MM.1S (cell line): ENCODE measurements at regions not wholly inside any gene's neighbourhood (a gene's known extent, or its start where the extent isn't known, plus 50 kb on each side); places are given as distances from the start of the nearest gene placed in this dataset.

Source experiments
- DNase-seq: peaks from one replicate; pipeline ENCODE4 v3.0.0-alpha.2; 2015
- H2AFZ ChIP-seq: fragments of 300-600 bp; sonication (generic); 2 replicates; pipeline ENCODE4 v1.6.0; 2016; ENCODE audit warnings: antibody characterized with exemption, low read length
- H3F3A ChIP-seq: fragments of 300-600 bp; sonication (generic); 2 replicates; pipeline ENCODE4 v1.6.1; 2016; ENCODE audit warnings: mild to moderate bottlenecking, antibody characterized with exemption, low read length, moderate library complexity, mixed read lengths; ENCODE audit not compliant: insufficient read depth
- H3K27ac ChIP-seq: fragments of 300-600 bp; sonication (generic); 2 replicates; pipeline ENCODE4 v1.5.1; 2016; ENCODE audit warnings: mild to moderate bottlenecking, low read length
- H3K27me3 ChIP-seq: fragments of 300-600 bp; sonication (generic); replicated peaks from 2 replicates; pipeline ENCODE4 v1.6.0; 2016; ENCODE audit warnings: low read length; ENCODE audit not compliant: insufficient read depth
- H3K36me3 ChIP-seq: fragments of 300-600 bp; sonication (generic); replicated peaks from 2 replicates; pipeline ENCODE4 v1.6.1; 2016; ENCODE audit warnings: mild to moderate bottlenecking, low read length, mixed read lengths; ENCODE audit not compliant: insufficient read depth
- H3K4me1 ChIP-seq: fragments of 300-600 bp; sonication (generic); 2 replicates; pipeline ENCODE4 v1.6.1; 2016; ENCODE audit warnings: low read length, mixed read lengths
- H3K4me2 ChIP-seq: fragments of 300-600 bp; sonication (generic); 2 replicates; pipeline ENCODE4 v1.6.0; 2016; ENCODE audit warnings: low read depth, low read length
- H3K4me3 ChIP-seq: fragments of 300-600 bp; sonication (generic); 2 replicates; pipeline ENCODE4 v1.5.1; 2016; ENCODE audit warnings: low read length, mixed read lengths
- H3K79me2 ChIP-seq: fragments of 300-600 bp; sonication (generic); 2 replicates; pipeline ENCODE4 v1.6.1; 2016; ENCODE audit warnings: mixed run types, low read length, mixed read lengths
- H3K9ac ChIP-seq: fragments of 300-600 bp; sonication (generic); 2 replicates; pipeline ENCODE4 v1.6.1; 2016; ENCODE audit warnings: low read length, mixed read lengths
- H3K9me2 ChIP-seq: fragments of 300-600 bp; sonication (generic); replicated peaks from 2 replicates; pipeline ENCODE4 v1.6.1; 2016; ENCODE audit warnings: mild to moderate bottlenecking, low read length, mixed read lengths; ENCODE audit not compliant: insufficient read depth
- H3K9me3 ChIP-seq: fragments of 300-600 bp; sonication (generic); replicated peaks from 2 replicates; pipeline ENCODE4 v1.6.1; 2016; ENCODE audit warnings: mild to moderate bottlenecking, low read length, mixed read lengths; ENCODE audit not compliant: insufficient read depth
- H4K20me1 ChIP-seq: fragments of 300-600 bp; sonication (generic); 2 replicates; pipeline ENCODE4 v1.6.1; 2016; ENCODE audit warnings: mild to moderate bottlenecking, low read length, moderate library complexity, mixed read lengths; ENCODE audit not compliant: insufficient read depth
- CTCF ChIP-seq: fragments of 300-600 bp; sonication (generic); IDR thresholded peaks from 2 replicates; pipeline ENCODE4 v1.5.1; 2016; ENCODE audit warnings: antibody characterized with exemption, low read length, mixed read lengths
- EZH2 ChIP-seq: fragments of 300-600 bp; sonication (generic); optimal IDR thresholded peaks from 2 replicates; pipeline ENCODE3; 2017; ENCODE audit warnings: low read depth, mild to moderate bottlenecking, antibody characterized with exemption, low read length, mixed read lengths
- EZH2phosphoT487 ChIP-seq: fragments of 300-600 bp; sonication (generic); IDR thresholded peaks from 2 replicates; pipeline ENCODE4 v1.6.1; 2018; ENCODE audit warnings: antibody characterized with exemption, low read length

GRCh38 chr5:44495280-44495679, 106.1 kb upstream of the FGF10 start:
- Histone ChIP-seq H3K9me3 (no peaks in the 10 kb centered on the region), H3K27me3 (no peaks in the 10 kb centered on the region), H3K4me1 (no peaks in the 10 kb centered on the region), H3K4me2 (no peak overlapping the region), H3K9ac (no peak overlapping the region), H3F3A (no peaks in the 10 kb centered on the region), H3K4me3 (no peak overlapping the region), H3K36me3 (no peaks in the 10 kb centered on the region), H3K27ac (no peak overlapping the region), H3K79me2 (no peaks in the 10 kb centered on the region), H4K20me1 (no peaks in the 10 kb centered on the region), H2AFZ (no peak overlapping the region), H3K9me2 (no peaks in the 10 kb centered on the region)
- no peak for DNase-seq
- TF ChIP-seq EZH2phosphoT487 (no peak), CTCF (no peak), EZH2 (no peak)

GRCh38 chr5:44489759-44490158, 100.5 kb upstream of the FGF10 start:
- H3K4me1 ChIP-seq = no peaks in the 10 kb centered on the region
- TF ChIP-seq CTCF = no peak
- no peak for TF ChIP-seq EZH2
- TF ChIP-seq EZH2phosphoT487 = no peak
- no peak for DNase-seq
- H2AFZ ChIP-seq = no peak overlapping the region
- H3K9me3 ChIP-seq = no peaks in the 10 kb centered on the region; the same call in 1 of the 2 replicates
- no peak overlapping the region for H3K4me2 ChIP-seq
- no peaks in the 10 kb centered on the region for H3K36me3 ChIP-seq
- H3F3A ChIP-seq = no peaks in the 10 kb centered on the region
- no peak overlapping the region for H3K27ac ChIP-seq
- no peaks in the 10 kb centered on the region for H4K20me1 ChIP-seq
- H3K9ac ChIP-seq = no peak overlapping the region
- H3K79me2 ChIP-seq = no peaks in the 10 kb centered on the region
- no peaks in the 10 kb centered on the region for H3K27me3 ChIP-seq
- no peaks in the 10 kb centered on the region for H3K9me2 ChIP-seq
- H3K4me3 ChIP-seq = no peak overlapping the region

GRCh38 chr5:44486591-44486990, 97.4 kb upstream of the FGF10 start:
- TF ChIP-seq EZH2 (no peak), EZH2phosphoT487 (no peak), CTCF (no peak)

GRCh38 chr5:44454002-44454401, 64.8 kb upstream of the FGF10 start:
- Histone ChIP-seq H3K27me3 (no peaks in the 10 kb centered on the region), H3K9ac (no peak overlapping the region), H3K4me3 (no peak overlapping the region), H3K79me2 (no peaks in the 10 kb centered on the region), H3K27ac (no peak overlapping the region), H3F3A (no peaks in the 10 kb centered on the region), H3K4me2 (no peak overlapping the region), H3K36me3 (no peaks in the 10 kb centered on the region), H3K9me3 (no peaks in the 10 kb centered on the region), H4K20me1 (no peaks in the 10 kb centered on the region), H2AFZ (no peak overlapping the region), H3K4me1 (no peaks in the 10 kb centered on the region), H3K9me2 (no peaks in the 10 kb centered on the region)
- DNase-seq = no peak
- TF ChIP-seq EZH2phosphoT487 (no peak), CTCF (no peak), EZH2 (no peak)

More at GRCh38 chr5:44486591-44486990, 97.4 kb upstream of the FGF10 start:
- Histone ChIP-seq H3K4me3 (no peak overlapping the region), H3K4me1 (no peaks in the 10 kb centered on the region), H3K27ac (no peak overlapping the region), H3K9me2 (no peaks in the 10 kb centered on the region), H3K36me3 (no peaks in the 10 kb centered on the region), H3K27me3 (no peaks in the 10 kb centered on the region), H3K9ac (no peak overlapping the region), H3K79me2 (no peaks in the 10 kb centered on the region), H3K4me2 (no peak overlapping the region), H3K9me3 (no peaks in the 10 kb centered on the region; the same call in 1 of the 2 replicates), H2AFZ (no peak overlapping the region), H4K20me1 (no peaks in the 10 kb centered on the region), H3F3A (no peaks in the 10 kb centered on the region)
- DNase-seq = no peak
